Large intestine (tissue), 3 donors: ENCODE measurements at regions not wholly inside any gene's neighbourhood (a gene's known extent, or its start where the extent isn't known, plus 50 kb on each side); places are given as distances from the start of the nearest gene placed in this dataset.

Experiments
- DNase-seq, 2 donors: peaks; one replicate each; pipeline versions ENCODE4 v3.0.0 to v3.0.0-alpha.2; 2013
- H3K27ac ChIP-seq: one replicate; pipeline ENCODE4 v1.5.1; 2013; ENCODE audit warnings: low read length
- H3K27me3 ChIP-seq: 2 replicates; pipeline ENCODE4 v1.6.1; 2013; ENCODE audit warnings: low read length; ENCODE audit not compliant: control insufficient read depth, insufficient read depth
- H3K36me3 ChIP-seq: 2 replicates; pipeline ENCODE4 v1.6.1; 2013; ENCODE audit warnings: low read length; ENCODE audit not compliant: control insufficient read depth, insufficient read depth
- H3K4me1 ChIP-seq: one replicate; pipeline ENCODE4 v1.6.1; 2013; ENCODE audit warnings: low read length; ENCODE audit not compliant: control insufficient read depth, insufficient read depth
- H3K4me3 ChIP-seq: one replicate; pipeline ENCODE4 v1.5.1; 2013; ENCODE audit warnings: low read length
- H3K9me3 ChIP-seq: one replicate; pipeline ENCODE4 v1.6.1; 2013; ENCODE audit warnings: mild to moderate bottlenecking, low read depth, low read length, moderate library complexity; ENCODE audit not compliant: control insufficient read depth
- WGBS: methylation state at CpG from one replicate; pipeline ENCODE4 v1.1.5; 2013; ENCODE audit warnings: low lambda C conversion rate; ENCODE audit not compliant: insufficient coverage; 5-methylcytosine and 5-hydroxymethylcytosine counted together

- Histone ChIP-seq H3K4me1 (no peaks in the 10 kb centered on the region), H3K27ac (no peak overlapping the region), H3K27me3 (no peaks in the 10 kb centered on the region), H3K4me3 (no peak overlapping the region), H3K9me3 (no peaks in the 10 kb centered on the region), H3K36me3 (no peaks in the 10 kb centered on the region)
- DNase-seq, result no peak
- no CpG with 5 or more reads among the region's 1 CpG for WGBS
These were observed 87.8 kb downstream of the HFE start for GRCh38 chr6:26175033-26175427.

DNA sequence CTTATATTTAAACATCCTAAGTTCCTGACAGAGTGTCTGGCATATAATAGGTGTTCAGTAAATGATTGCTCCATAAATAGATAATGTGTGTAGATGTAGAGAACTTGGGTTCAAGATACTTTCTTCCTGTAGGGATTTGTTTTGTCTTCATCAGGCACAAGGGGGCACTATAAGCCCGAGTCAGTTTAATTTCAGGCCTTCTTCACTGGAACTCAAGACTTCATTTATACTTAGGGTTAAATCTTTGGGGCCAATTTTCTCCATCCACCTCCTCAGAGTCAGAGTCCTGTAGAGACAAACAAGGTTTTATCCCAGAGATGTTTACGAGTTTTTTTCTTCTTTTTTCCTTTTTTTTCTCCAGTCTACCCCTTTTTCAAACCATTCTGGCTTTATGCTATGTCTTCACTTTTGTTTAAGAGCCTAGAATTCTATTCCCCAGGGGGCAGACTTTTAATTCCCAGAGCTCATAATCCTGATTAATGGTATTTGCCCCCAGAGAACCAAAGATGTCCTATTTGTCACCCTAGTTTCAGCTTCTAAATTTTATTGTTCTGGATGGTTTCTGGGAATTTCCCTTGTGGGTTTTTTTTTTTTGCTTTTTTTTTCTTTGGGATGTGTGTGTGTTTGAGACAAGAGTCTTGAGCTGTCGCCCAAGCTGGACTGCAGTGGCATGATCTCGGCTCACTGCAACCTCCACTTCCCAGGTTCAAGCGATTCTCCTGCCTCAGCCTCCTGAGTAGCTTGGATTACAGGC, 88.4 kb downstream of the HFE start:
- Histone ChIP-seq H3K36me3 (no peaks in the 10 kb centered on the region), H3K4me1 (no peaks in the 10 kb centered on the region), H3K27ac (no peak overlapping the region), H3K9me3 (no peaks in the 10 kb centered on the region), H3K4me3 (no peak overlapping the region), H3K27me3 (no peaks in the 10 kb centered on the region)
- peak; percentile 31 to 50 for DNase-seq
- 76% methylated on average over 1 of the region's 5 CpGs for WGBS

DNA sequence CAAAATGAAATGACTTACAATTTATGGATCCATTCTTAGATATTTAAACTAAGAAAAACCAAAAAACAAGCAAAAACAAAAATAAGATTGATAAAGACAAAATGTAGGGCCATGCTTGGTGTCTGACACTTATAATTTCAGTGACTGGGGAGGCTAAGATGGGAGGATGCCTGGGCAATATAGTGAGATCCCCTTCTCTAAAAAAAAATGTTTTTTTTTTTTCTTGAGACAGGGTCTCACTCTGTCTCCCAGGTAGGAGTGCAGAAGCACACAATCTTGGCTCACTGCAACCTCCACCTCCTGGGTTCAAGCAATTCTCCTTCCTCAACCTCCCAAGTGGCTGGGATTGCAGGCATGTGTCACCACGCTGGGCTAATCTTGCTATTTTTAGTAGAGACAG, 92.4 kb downstream of the HFE start:
- no CpG with 5 or more reads among the region's 1 CpG for WGBS
- H3K27ac ChIP-seq, result no peak overlapping the region
- DNase-seq, result no peak
- peaks cover 6% of the 10 kb centered on the region for H3K4me1 ChIP-seq
- H3K4me3 ChIP-seq, result no peak overlapping the region
- no peaks in the 10 kb centered on the region for H3K36me3 ChIP-seq
- no peaks in the 10 kb centered on the region for H3K27me3 ChIP-seq
- no peaks in the 10 kb centered on the region for H3K9me3 ChIP-seq

- peaks cover 6% of the 10 kb centered on the region for H3K4me1 ChIP-seq
- no peaks in the 10 kb centered on the region for H3K27me3 ChIP-seq
- no CpG with 5 or more reads among the region's 7 CpGs for WGBS
- no peak for DNase-seq
- no peak overlapping the region for H3K27ac ChIP-seq
- no peak overlapping the region for H3K4me3 ChIP-seq
- H3K9me3 ChIP-seq, result no peaks in the 10 kb centered on the region
- no peaks in the 10 kb centered on the region for H3K36me3 ChIP-seq
These were observed 93.1 kb downstream of the HFE start for GRCh38 chr6:26180346-26180745.

- Histone ChIP-seq H3K4me1 (peaks cover 9% of the 10 kb centered on the region), H3K27ac (peak overlapping the region; percentile 73), H3K27me3 (no peaks in the 10 kb centered on the region), H3K9me3 (no peaks in the 10 kb centered on the region), H3K4me3 (peak overlapping the region; percentile 31), H3K36me3 (no peaks in the 10 kb centered on the region)
- WGBS, result 5% methylated on average over 3 of the region's 11 CpGs
- DNase-seq, result no peak
These were observed 96.0 kb downstream of the HFE start for GRCh38 chr6:26183237-26183580.

- WGBS, result 20% methylated on average over 1 of the region's 36 CpGs
- no peaks in the 10 kb centered on the region for H3K27me3 ChIP-seq
- peak overlapping the region; percentile 73 for H3K27ac ChIP-seq
- no peaks in the 10 kb centered on the region for H3K9me3 ChIP-seq
- peaks cover 9% of the 10 kb centered on the region for H3K4me1 ChIP-seq
- DNase-seq, result peak; percentile 88 to 96
- no peaks in the 10 kb centered on the region for H3K36me3 ChIP-seq
- H3K4me3 ChIP-seq, result peak overlapping the region; percentile 31
These were observed 96.5 kb downstream of the HFE start for GRCh38 chr6:26183581-26184366.

DNA sequence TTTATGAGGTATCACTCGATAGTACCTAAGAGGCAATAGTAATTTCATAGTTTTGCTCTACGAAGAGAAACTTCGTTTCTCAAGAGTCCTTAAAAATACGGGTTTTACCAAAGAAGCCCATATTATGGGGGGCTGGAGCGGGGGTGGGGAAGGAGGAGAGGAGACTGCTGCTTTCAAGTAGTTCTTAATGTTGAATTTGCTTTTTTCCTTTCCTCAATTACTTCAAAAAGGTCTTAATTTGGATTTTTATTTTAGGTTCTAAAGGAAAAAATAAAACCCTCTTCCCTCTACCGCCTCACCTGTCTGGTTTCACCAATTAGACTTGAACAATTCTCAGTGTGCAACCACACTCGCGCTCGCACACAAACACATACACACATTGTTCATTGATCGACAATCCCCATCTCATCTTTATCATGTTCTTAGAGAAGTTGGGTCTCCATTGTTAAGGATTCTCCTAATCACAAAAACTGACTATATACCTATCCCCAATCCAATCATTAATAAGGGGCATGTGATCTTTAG, 97.2 kb downstream of the HFE start:
- no peak for DNase-seq
- Histone ChIP-seq H3K36me3 (no peaks in the 10 kb centered on the region), H3K4me3 (peak overlapping the region; percentile 31), H3K27me3 (no peaks in the 10 kb centered on the region), H3K27ac (peak overlapping the region; percentile 73), H3K4me1 (peaks cover 9% of the 10 kb centered on the region), H3K9me3 (no peaks in the 10 kb centered on the region)
- WGBS, result 48% methylated on average over 2 of the region's 10 CpGs

DNA sequence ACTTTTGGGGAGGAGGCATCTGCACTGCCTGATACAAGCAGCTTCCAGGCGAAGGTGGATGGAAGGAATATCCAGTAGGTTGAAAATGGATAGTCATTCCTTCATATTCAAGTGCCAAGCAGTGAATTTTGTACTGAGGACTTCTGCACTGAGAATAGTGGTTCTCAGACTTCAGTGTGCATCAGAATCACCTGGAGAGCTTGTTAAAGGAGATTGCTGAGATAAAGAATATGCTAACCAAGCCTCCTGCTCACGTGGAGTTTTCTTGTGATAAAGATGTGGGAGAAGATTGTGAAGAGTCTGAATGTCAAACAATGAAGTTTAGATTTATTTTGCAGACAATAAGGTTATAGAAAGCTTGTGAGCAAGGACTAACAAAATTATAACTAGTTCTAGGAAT, 97.8 kb downstream of the HFE start:
- H3K9me3 ChIP-seq, result no peaks in the 10 kb centered on the region
- no CpG with 5 or more reads among the region's 2 CpGs for WGBS
- H3K36me3 ChIP-seq, result no peaks in the 10 kb centered on the region
- H3K4me3 ChIP-seq, result no peak overlapping the region
- DNase-seq, result no peak
- no peak overlapping the region for H3K27ac ChIP-seq
- no peaks in the 10 kb centered on the region for H3K27me3 ChIP-seq
- peaks cover 9% of the 10 kb centered on the region for H3K4me1 ChIP-seq

GRCh38 chr6:26185802-26186201, 98.6 kb downstream of the HFE start:
- H3K27ac ChIP-seq, result no peak overlapping the region
- peaks cover 9% of the 10 kb centered on the region for H3K4me1 ChIP-seq
- H3K27me3 ChIP-seq, result no peaks in the 10 kb centered on the region
- WGBS, result no CpG with 5 or more reads among the region's 3 CpGs
- no peak for DNase-seq
- no peaks in the 10 kb centered on the region for H3K36me3 ChIP-seq
- H3K4me3 ChIP-seq, result no peak overlapping the region
- H3K9me3 ChIP-seq, result no peaks in the 10 kb centered on the region

DNA sequence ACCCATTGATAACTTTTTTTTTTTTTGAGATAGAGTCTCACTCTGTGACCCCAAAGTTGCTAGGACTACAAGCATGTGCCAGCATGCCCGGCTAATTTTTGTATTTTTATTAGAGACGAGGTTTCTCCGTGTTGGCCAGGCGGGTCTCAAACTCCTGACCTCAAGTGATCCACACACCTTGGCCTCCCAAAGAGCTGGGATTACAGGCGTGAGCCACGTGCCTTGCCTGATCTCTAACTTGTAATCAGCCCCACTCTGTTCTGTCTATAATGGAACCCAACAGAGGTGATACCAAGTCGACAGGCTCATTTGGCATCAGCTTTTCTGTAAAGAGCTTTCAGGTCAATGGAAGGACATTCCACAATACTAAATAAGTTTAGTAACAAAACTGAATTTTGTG, 99.4 kb downstream of the HFE start:
- Histone ChIP-seq H3K9me3 (no peaks in the 10 kb centered on the region), H3K36me3 (no peaks in the 10 kb centered on the region), H3K27ac (no peak overlapping the region), H3K4me3 (no peak overlapping the region), H3K27me3 (no peaks in the 10 kb centered on the region), H3K4me1 (peaks cover 9% of the 10 kb centered on the region)
- WGBS, result 100% methylated on average over 2 of the region's 7 CpGs
- DNase-seq, result no peak
